ENCODE measurements at regions not wholly inside any gene's neighbourhood (a gene's known extent, or its start where the extent isn't known, plus 50 kb on each side); places are given as distances from the start of the nearest gene placed in this dataset.

DNA sequence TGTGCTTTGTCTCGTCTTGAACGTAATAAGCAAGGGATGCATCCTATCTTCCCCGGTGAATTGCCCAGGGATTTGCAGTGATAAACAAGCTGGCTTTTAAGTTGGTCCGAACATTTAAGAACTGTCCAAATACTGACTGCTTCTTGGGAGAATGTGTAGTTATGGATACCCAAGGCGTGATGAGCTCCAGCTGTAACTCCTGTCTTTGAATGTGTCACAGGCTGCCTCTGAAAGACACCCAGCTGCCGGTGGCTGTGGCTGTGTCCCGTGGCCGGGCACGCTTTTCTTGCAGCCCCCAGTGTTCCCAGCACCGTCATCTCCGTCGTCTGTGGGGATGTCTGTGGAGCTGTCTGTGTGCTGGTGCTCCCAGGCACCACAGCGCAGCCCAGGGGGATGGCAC lies 118.1 kb downstream of the GLRX3 start:
- Histone ChIP-seq H2AK5ac (ENCODE audit: low read length) (no peak overlapping the region), H3K27me3 (ENCODE audit: insufficient read depth, low read length, poor library complexity) (no peaks in the 10 kb centered on the region), H3K4me3 (ENCODE audit: low read length) (no peak overlapping the region), H3K79me1 (ENCODE audit: low read length) (no peaks in the 10 kb centered on the region), H3K4ac (ENCODE audit: low read depth, low read length) (no peak overlapping the region), H3K23ac (ENCODE audit: low read length) (no peak overlapping the region), H3K18ac (ENCODE audit: low read length) (no peak overlapping the region), H2BK15ac (replicated peaks; ENCODE audit: low read depth) (no peak overlapping the region), H3K36me3 (ENCODE audit: control insufficient read depth, insufficient read depth, low read length) (no peaks in the 10 kb centered on the region), H4K5ac (ENCODE audit: low read length) (no peak overlapping the region), H3K56ac (ENCODE audit: low read length) (no peak overlapping the region), H3K4me1 (ENCODE audit: control insufficient read depth, low read depth, low read length) (no peaks in the 10 kb centered on the region), H3K79me2 (ENCODE audit: control insufficient read depth, insufficient read depth, low read length) (no peaks in the 10 kb centered on the region), H4K8ac (ENCODE audit: low read depth, low read length) (no peak overlapping the region), H3K4me2 (ENCODE audit: low read length) (no peak overlapping the region), H3K9ac (ENCODE audit: low read length) (no peak overlapping the region), H3K27ac (ENCODE audit: low read depth, low read length) (no peak overlapping the region), H2BK120ac (ENCODE audit: low read depth, low read length) (no peak overlapping the region), H2BK5ac (ENCODE audit: low read length) (no peak overlapping the region)
- no CpG with 5 or more reads among the region's 13 CpGs for WGBS (ENCODE audit: extremely low coverage, insufficient coverage, low lambda C conversion rate)
- DNase-seq: no peak

DNA sequence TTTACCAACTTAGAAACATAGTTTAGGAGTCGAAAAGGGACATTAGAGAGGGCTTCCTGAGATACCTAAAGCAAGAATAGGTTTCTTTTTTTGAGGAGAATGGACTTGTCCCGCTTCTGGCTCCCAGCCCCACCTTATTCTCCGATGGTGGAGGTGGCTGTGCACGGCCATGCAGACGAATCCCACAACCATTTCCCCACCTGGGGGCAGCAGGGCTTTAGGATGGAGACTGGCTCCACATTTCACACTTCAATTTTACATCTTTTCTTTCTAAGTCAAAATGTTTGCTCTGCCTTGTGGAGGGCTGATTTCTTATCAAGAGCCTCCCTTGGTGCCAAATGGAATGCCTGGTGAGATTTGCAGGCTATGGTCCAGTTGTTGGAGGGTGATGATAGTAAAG lies 118.5 kb downstream of the GLRX3 start:
- no peak overlapping the region for H3K9ac ChIP-seq (ENCODE audit: low read length)
- no peak overlapping the region for H3K56ac ChIP-seq (ENCODE audit: low read length)
- DNase-seq: peak; percentile 1

DNA sequence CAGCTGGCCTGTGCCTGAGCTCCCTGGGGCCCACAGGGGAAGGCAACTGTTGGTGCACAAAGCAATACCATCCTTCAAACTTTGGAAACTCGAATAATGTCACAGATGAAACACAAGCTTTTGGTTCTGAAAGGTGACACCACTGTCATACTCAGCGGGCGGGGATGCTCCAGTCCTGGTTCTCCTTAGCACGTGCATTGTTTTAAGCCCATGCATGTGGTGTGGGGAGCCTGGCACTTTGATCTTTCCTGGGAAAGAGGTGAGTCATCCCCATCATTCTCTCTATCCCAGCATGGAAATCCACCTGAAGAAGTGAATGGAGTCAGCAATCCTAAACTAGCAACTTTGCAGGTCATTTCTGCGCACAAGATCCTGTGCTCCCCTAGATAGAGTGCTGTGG lies 119.6 kb downstream of the GLRX3 start:
- no peak overlapping the region for H3K27ac ChIP-seq (ENCODE audit: low read depth, low read length)
- H3K4ac ChIP-seq (ENCODE audit: low read depth, low read length): no peak overlapping the region
- no peak overlapping the region for H3K9ac ChIP-seq (ENCODE audit: low read length)
- no peak overlapping the region for H4K5ac ChIP-seq (ENCODE audit: low read length)
- no peak overlapping the region for H2BK15ac ChIP-seq (replicated peaks; ENCODE audit: low read depth)
- no peak overlapping the region for H2AK5ac ChIP-seq (ENCODE audit: low read length)
- H3K36me3 ChIP-seq (ENCODE audit: control insufficient read depth, insufficient read depth, low read length): no peaks in the 10 kb centered on the region
- no peaks in the 10 kb centered on the region for H3K79me1 ChIP-seq (ENCODE audit: low read length)
- no CpG with 5 or more reads among the region's 5 CpGs for WGBS (ENCODE audit: extremely low coverage, insufficient coverage, low lambda C conversion rate)
- H3K4me1 ChIP-seq (ENCODE audit: control insufficient read depth, low read depth, low read length): no peaks in the 10 kb centered on the region
- no peak overlapping the region for H2BK5ac ChIP-seq (ENCODE audit: low read length)
- no peak overlapping the region for H3K56ac ChIP-seq (ENCODE audit: low read length)
- no peak overlapping the region for H3K4me2 ChIP-seq (ENCODE audit: low read length)
- no peak overlapping the region for H4K8ac ChIP-seq (ENCODE audit: low read depth, low read length)
- H3K18ac ChIP-seq (ENCODE audit: low read length): no peak overlapping the region
- no peaks in the 10 kb centered on the region for H3K79me2 ChIP-seq (ENCODE audit: control insufficient read depth, insufficient read depth, low read length)
- no peaks in the 10 kb centered on the region for H3K27me3 ChIP-seq (ENCODE audit: insufficient read depth, low read length, poor library complexity)
- H2BK120ac ChIP-seq (ENCODE audit: low read depth, low read length): no peak overlapping the region
- no peak overlapping the region for H3K23ac ChIP-seq (ENCODE audit: low read length)
- H3K4me3 ChIP-seq (ENCODE audit: low read length): no peak overlapping the region
- DNase-seq: peak; percentile 6

More for the DNA sequence above, 118.5 kb downstream of the GLRX3 start:
- no peaks in the 10 kb centered on the region for H3K4me1 ChIP-seq (ENCODE audit: control insufficient read depth, low read depth, low read length)
- no peaks in the 10 kb centered on the region for H3K27me3 ChIP-seq (ENCODE audit: insufficient read depth, low read length, poor library complexity)
- H3K4ac ChIP-seq (ENCODE audit: low read depth, low read length): no peak overlapping the region
- H2AK5ac ChIP-seq (ENCODE audit: low read length): no peak overlapping the region
- H3K18ac ChIP-seq (ENCODE audit: low read length): no peak overlapping the region
- H3K27ac ChIP-seq (ENCODE audit: low read depth, low read length): no peak overlapping the region
- no peak overlapping the region for H3K23ac ChIP-seq (ENCODE audit: low read length)
- H2BK15ac ChIP-seq (replicated peaks; ENCODE audit: low read depth): no peak overlapping the region
- H3K79me2 ChIP-seq (ENCODE audit: control insufficient read depth, insufficient read depth, low read length): no peaks in the 10 kb centered on the region
- H2BK120ac ChIP-seq (ENCODE audit: low read depth, low read length): no peak overlapping the region
- H4K5ac ChIP-seq (ENCODE audit: low read length): no peak overlapping the region
- no peak overlapping the region for H2BK5ac ChIP-seq (ENCODE audit: low read length)
- H4K8ac ChIP-seq (ENCODE audit: low read depth, low read length): no peak overlapping the region
- no peaks in the 10 kb centered on the region for H3K79me1 ChIP-seq (ENCODE audit: low read length)
- no peak overlapping the region for H3K4me2 ChIP-seq (ENCODE audit: low read length)
- no CpG with 5 or more reads among the region's 5 CpGs for WGBS (ENCODE audit: extremely low coverage, insufficient coverage, low lambda C conversion rate)
- H3K4me3 ChIP-seq (ENCODE audit: low read length): no peak overlapping the region
- H3K36me3 ChIP-seq (ENCODE audit: control insufficient read depth, insufficient read depth, low read length): no peaks in the 10 kb centered on the region

DNA sequence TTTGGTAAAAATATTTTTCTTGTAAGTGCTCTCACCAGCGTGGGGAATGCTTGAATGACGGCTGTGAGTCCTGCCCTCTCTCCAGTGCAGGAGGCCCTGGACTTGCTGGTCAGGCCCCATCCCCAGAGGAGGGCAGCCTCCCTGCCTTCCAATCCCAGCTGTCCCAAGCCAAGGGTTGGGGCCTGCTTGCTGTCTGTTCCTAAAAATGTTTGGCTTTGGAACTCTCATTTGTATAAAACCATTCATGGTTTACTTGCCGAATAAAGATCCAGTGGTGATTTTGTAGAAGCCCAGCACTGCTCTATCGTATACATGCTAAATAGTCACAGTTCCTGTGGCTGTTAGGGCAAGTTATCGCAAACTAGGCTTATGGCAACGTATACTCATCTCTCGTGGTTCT lies 121.7 kb downstream of the GLRX3 start:
- Histone ChIP-seq H3K79me2 (ENCODE audit: control insufficient read depth, insufficient read depth, low read length) (no peaks in the 10 kb centered on the region), H3K27ac (ENCODE audit: low read depth, low read length) (no peak overlapping the region), H4K8ac (ENCODE audit: low read depth, low read length) (no peak overlapping the region), H3K79me1 (ENCODE audit: low read length) (no peaks in the 10 kb centered on the region), H2AK5ac (ENCODE audit: low read length) (no peak overlapping the region), H4K5ac (ENCODE audit: low read length) (no peak overlapping the region), H3K4ac (ENCODE audit: low read depth, low read length) (no peak overlapping the region), H3K18ac (ENCODE audit: low read length) (no peak overlapping the region), H2BK120ac (ENCODE audit: low read depth, low read length) (no peak overlapping the region), H3K4me3 (ENCODE audit: low read length) (no peak overlapping the region), H3K4me2 (ENCODE audit: low read length) (no peak overlapping the region), H3K4me1 (ENCODE audit: control insufficient read depth, low read depth, low read length) (no peaks in the 10 kb centered on the region), H3K56ac (ENCODE audit: low read length) (no peak overlapping the region), H3K36me3 (ENCODE audit: control insufficient read depth, insufficient read depth, low read length) (no peaks in the 10 kb centered on the region), H3K27me3 (ENCODE audit: insufficient read depth, low read length, poor library complexity) (no peaks in the 10 kb centered on the region), H3K23ac (ENCODE audit: low read length) (no peak overlapping the region), H2BK5ac (ENCODE audit: low read length) (no peak overlapping the region), H2BK15ac (replicated peaks; ENCODE audit: low read depth) (no peak overlapping the region), H3K9ac (ENCODE audit: low read length) (no peak overlapping the region)
- no CpG with 5 or more reads among the region's 7 CpGs for WGBS (ENCODE audit: extremely low coverage, insufficient coverage, low lambda C conversion rate)
- DNase-seq: no peak

- H3K27me3 ChIP-seq (ENCODE audit: insufficient read depth, low read length, poor library complexity): no peaks in the 10 kb centered on the region
- H4K5ac ChIP-seq (ENCODE audit: low read length): no peak overlapping the region
- no peak overlapping the region for H3K4me3 ChIP-seq (ENCODE audit: low read length)
- no peak overlapping the region for H3K23ac ChIP-seq (ENCODE audit: low read length)
- no peaks in the 10 kb centered on the region for H3K4me1 ChIP-seq (ENCODE audit: control insufficient read depth, low read depth, low read length)
- no peaks in the 10 kb centered on the region for H3K79me1 ChIP-seq (ENCODE audit: low read length)
- no peak overlapping the region for H2BK120ac ChIP-seq (ENCODE audit: low read depth, low read length)
- no peak overlapping the region for H3K9ac ChIP-seq (ENCODE audit: low read length)
- H2BK5ac ChIP-seq (ENCODE audit: low read length): no peak overlapping the region
- no peak overlapping the region for H3K4me2 ChIP-seq (ENCODE audit: low read length)
- H3K36me3 ChIP-seq (ENCODE audit: control insufficient read depth, insufficient read depth, low read length): no peaks in the 10 kb centered on the region
- H3K18ac ChIP-seq (ENCODE audit: low read length): no peak overlapping the region
- no peak for DNase-seq
- no peak overlapping the region for H3K4ac ChIP-seq (ENCODE audit: low read depth, low read length)
- no peaks in the 10 kb centered on the region for H3K79me2 ChIP-seq (ENCODE audit: control insufficient read depth, insufficient read depth, low read length)
- no peak overlapping the region for H3K56ac ChIP-seq (ENCODE audit: low read length)
- H2BK15ac ChIP-seq (replicated peaks; ENCODE audit: low read depth): no peak overlapping the region
- no peak overlapping the region for H3K27ac ChIP-seq (ENCODE audit: low read depth, low read length)
- WGBS (ENCODE audit: extremely low coverage, insufficient coverage, low lambda C conversion rate): no CpG with 5 or more reads among the region's 6 CpGs
- H2AK5ac ChIP-seq (ENCODE audit: low read length): no peak overlapping the region
- H4K8ac ChIP-seq (ENCODE audit: low read depth, low read length): no peak overlapping the region
These were observed 123.2 kb downstream of the GLRX3 start for GRCh38 chr10:130259380-130259779.

- Histone ChIP-seq H2AK5ac (ENCODE audit: low read length) (no peak overlapping the region), H2BK5ac (ENCODE audit: low read length) (no peak overlapping the region), H3K27me3 (ENCODE audit: insufficient read depth, low read length, poor library complexity) (no peaks in the 10 kb centered on the region), H3K4ac (ENCODE audit: low read depth, low read length) (no peak overlapping the region), H3K4me1 (ENCODE audit: control insufficient read depth, low read depth, low read length) (no peaks in the 10 kb centered on the region), H3K79me1 (ENCODE audit: low read length) (no peaks in the 10 kb centered on the region), H4K5ac (ENCODE audit: low read length) (no peak overlapping the region), H3K79me2 (ENCODE audit: control insufficient read depth, insufficient read depth, low read length) (no peaks in the 10 kb centered on the region), H2BK15ac (replicated peaks; ENCODE audit: low read depth) (no peak overlapping the region), H3K23ac (ENCODE audit: low read length) (no peak overlapping the region), H3K27ac (ENCODE audit: low read depth, low read length) (no peak overlapping the region), H3K4me2 (ENCODE audit: low read length) (no peak overlapping the region), H3K36me3 (ENCODE audit: control insufficient read depth, insufficient read depth, low read length) (no peaks in the 10 kb centered on the region), H2BK120ac (ENCODE audit: low read depth, low read length) (no peak overlapping the region), H3K4me3 (ENCODE audit: low read length) (no peak overlapping the region), H3K9ac (ENCODE audit: low read length) (no peak overlapping the region), H3K56ac (ENCODE audit: low read length) (no peak overlapping the region), H3K18ac (ENCODE audit: low read length) (no peak overlapping the region), H4K8ac (ENCODE audit: low read depth, low read length) (no peak overlapping the region)
- no CpG with 5 or more reads among the region's 5 CpGs for WGBS (ENCODE audit: extremely low coverage, insufficient coverage, low lambda C conversion rate)
- no peak for DNase-seq
These were observed 125.1 kb downstream of the GLRX3 start for GRCh38 chr10:130261306-130261705.

Measured in mesendoderm (in vitro differentiated cells).